ENCODE measurements at regions not wholly inside any gene's neighbourhood (a gene's known extent, or its start where the extent isn't known, plus 50 kb on each side); places are given as distances from the start of the nearest gene placed in this dataset.

DNA sequence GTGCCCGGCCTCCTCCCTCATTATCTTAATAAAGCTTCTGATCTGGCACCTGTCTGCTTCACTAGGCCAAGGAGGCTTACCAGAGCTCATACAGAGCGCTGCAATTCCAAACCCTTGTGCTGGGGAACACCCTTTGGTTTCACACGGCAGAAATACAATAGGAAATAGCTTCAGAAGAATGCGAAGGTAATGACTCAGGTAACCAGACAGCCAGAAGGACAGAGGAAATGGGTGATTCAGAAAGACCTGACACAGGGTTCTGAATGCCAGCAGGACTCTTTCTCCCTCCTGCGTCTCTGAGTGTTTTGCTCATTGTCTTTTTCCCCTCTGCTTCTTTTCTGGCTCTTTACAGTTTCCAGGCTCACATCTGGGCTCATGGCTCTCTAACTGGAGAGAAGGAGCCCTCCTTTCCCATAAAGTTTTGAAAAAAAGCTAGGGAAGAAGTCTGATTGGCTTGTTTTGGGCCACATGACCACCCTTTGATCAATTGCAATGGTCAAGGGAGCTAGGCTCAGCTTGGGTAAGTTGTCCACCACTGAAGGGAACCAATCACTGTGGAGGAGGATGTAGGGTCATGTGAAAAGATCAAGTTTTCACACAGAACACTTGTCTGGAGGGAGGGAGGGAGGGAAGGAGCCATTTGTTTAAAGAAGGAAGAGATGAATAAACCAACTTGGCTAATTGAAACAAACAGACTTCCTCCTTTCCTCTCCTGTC is 90.5 kb upstream of the UPP2 start:
- H3K4me3 ChIP-seq (replicated peaks; ENCODE audit: low read depth, low read length), result no peak overlapping the region
- DNase-seq (ENCODE audit: extremely low read depth, low read depth), result no peak
- TF ChIP-seq, protein P1, sequence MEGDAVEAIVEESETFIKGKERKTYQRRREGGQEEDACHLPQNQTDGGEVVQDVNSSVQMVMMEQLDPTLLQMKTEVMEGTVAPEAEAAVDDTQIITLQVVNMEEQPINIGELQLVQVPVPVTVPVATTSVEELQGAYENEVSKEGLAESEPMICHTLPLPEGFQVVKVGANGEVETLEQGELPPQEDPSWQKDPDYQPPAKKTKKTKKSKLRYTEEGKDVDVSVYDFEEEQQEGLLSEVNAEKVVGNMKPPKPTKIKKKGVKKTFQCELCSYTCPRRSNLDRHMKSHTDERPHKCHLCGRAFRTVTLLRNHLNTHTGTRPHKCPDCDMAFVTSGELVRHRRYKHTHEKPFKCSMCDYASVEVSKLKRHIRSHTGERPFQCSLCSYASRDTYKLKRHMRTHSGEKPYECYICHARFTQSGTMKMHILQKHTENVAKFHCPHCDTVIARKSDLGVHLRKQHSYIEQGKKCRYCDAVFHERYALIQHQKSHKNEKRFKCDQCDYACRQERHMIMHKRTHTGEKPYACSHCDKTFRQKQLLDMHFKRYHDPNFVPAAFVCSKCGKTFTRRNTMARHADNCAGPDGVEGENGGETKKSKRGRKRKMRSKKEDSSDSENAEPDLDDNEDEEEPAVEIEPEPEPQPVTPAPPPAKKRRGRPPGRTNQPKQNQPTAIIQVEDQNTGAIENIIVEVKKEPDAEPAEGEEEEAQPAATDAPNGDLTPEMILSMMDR (IDR thresholded peaks at IDR 0.05; ENCODE audit: low read depth, low read length, missing control alignments), result no peak

- no peak for DNase-seq (ENCODE audit: extremely low read depth, low read depth)
- TF ChIP-seq, protein P1 (IDR thresholded peaks at IDR 0.05; ENCODE audit: low read depth, low read length, missing control alignments), result no peak
- H3K4me3 ChIP-seq (replicated peaks; ENCODE audit: low read depth, low read length), result no peak overlapping the region
Measured at GRCh38 chr2:158009399-158009798, 92.3 kb upstream of the UPP2 start.

GRCh38 chr2:158006961-158007719 is 94.5 kb upstream of the UPP2 start:
- no peak for DNase-seq (ENCODE audit: extremely low read depth, low read depth)
- H3K4me3 ChIP-seq (replicated peaks; ENCODE audit: low read depth, low read length), result no peak overlapping the region
- TF ChIP-seq, protein P1 (IDR thresholded peaks at IDR 0.05; ENCODE audit: low read depth, low read length, missing control alignments), result no peak

DNA sequence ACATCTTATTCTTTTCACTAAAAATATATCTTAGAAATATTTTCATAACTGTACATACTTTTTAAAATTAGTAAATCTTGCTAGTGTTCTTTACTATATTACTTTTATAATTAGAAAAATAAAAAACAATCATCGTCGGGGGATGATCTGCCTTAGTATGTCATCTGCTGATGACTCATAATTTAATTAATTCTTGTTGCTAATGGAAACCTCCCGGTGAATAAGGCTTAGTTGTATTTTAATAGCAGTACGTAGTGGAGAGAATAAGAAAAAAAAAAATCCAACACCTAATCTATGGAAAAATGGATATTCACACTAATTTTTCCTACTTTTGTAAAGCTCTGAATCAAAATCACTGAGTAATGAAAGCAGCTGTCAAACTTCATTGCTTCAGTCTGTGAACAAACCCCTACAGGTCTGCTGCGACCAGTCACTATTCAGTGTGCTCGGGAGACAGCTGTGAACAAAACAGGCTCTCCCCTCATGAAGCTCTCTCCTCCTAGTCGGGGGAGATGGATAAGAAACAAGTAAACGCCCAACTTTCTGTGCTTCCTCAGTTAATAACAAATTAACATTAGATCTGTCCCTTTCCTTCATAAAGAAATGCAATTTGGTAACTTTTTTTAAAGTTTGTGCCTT is 97.4 kb upstream of the UPP2 start:
- TF ChIP-seq, protein P1 (IDR thresholded peaks at IDR 0.05; ENCODE audit: low read depth, low read length, missing control alignments), result no peak

GRCh38 chr2:158002079-158002478 is 99.6 kb upstream of the UPP2 start:
- no peak overlapping the region for H3K4me3 ChIP-seq (replicated peaks; ENCODE audit: low read depth, low read length)
- TF ChIP-seq, protein P1 (IDR thresholded peaks at IDR 0.05; ENCODE audit: low read depth, low read length, missing control alignments), result no peak
- no peak for DNase-seq (ENCODE audit: extremely low read depth, low read depth)

More for the DNA sequence above, 97.4 kb upstream of the UPP2 start:
- H3K4me3 ChIP-seq (replicated peaks; ENCODE audit: low read depth, low read length), result no peak overlapping the region
- DNase-seq (ENCODE audit: extremely low read depth, low read depth), result no peak

DNA sequence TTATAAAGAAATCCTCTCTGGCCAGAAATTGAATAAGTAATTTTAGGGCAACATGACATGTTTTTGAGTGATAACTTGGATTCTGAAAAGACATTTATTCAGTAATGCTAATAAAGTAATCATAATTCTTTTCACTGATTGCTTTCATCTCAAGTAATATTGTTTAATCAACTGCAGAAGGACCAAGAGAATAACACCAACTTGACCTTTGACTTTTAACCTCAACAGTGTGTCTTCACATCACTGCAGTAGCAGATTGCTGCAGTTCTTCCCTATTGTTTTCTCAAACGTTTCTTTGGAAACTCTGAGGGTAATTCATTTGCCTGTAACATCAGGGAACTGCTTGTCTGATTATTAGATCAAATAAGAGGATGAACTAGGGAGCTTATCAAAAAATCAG is 104.9 kb upstream of the UPP2 start:
- no peak overlapping the region for H3K4me3 ChIP-seq (replicated peaks; ENCODE audit: low read depth, low read length)
- DNase-seq (ENCODE audit: extremely low read depth, low read depth), result no peak
- TF ChIP-seq, protein P1 (IDR thresholded peaks at IDR 0.05; ENCODE audit: low read depth, low read length, missing control alignments), result no peak

Measured in HFF-Myc (cell line).